Adrenal gland (tissue), 5 donors: ENCODE measurements at regions not wholly inside any gene's neighbourhood (a gene's known extent, or its start where the extent isn't known, plus 50 kb on each side); places are given as distances from the start of the nearest gene placed in this dataset.

Experiments used
- CTCF ChIP-seq, 6 experiments: fragments of 450-650 bp in 4 of 6; fragments of 200-600 bp in 2 of 6; sonication (generic) in 1 of 6; IDR thresholded peaks; 1 replicate in 5 of 6; 2 replicates in 1 of 6; pipeline versions ENCODE4 v1.5.1 to v1.8.0; 2016 to 2021; ENCODE audit warnings: antibody characterized with exemption in 6 of 6, mild to moderate bottlenecking in 2 of 6, moderate library complexity in 1 of 6
- POLR2A ChIP-seq, 2 donors: fragments of 450-650 bp; IDR thresholded peaks; one replicate each; pipeline ENCODE4 v1.6.1; 2017; ENCODE audit warnings: antibody characterized with exemption in 2 of 2, mild to moderate bottlenecking in 2 of 2, moderate library complexity in 1 of 2
- donor health status: DM: no; HTN: no; CAD: no.

- TF ChIP-seq POLR2A (IDR thresholded peaks at IDR 0.05) (no peak), CTCF (IDR thresholded peaks at IDR 0.05) (no peak)
Measured at GRCh38 chr6:61562098-61562497, 723.9 kb downstream of the KHDRBS2 start.
